HG02981 (cell line): ENCODE measurements at regions not wholly inside any gene's neighbourhood (a gene's known extent, or its start where the extent isn't known, plus 50 kb on each side); places are given as distances from the start of the nearest gene placed in this dataset.

Experiments
- ATAC-seq: cut with Tn5 transposase; IDR thresholded peaks from one replicate; pipeline ENCODE4 v1.9.1; 2021; ENCODE audit warnings: mild to moderate bottlenecking, moderate library complexity; ENCODE audit not compliant: unreplicated experiment

DNA sequence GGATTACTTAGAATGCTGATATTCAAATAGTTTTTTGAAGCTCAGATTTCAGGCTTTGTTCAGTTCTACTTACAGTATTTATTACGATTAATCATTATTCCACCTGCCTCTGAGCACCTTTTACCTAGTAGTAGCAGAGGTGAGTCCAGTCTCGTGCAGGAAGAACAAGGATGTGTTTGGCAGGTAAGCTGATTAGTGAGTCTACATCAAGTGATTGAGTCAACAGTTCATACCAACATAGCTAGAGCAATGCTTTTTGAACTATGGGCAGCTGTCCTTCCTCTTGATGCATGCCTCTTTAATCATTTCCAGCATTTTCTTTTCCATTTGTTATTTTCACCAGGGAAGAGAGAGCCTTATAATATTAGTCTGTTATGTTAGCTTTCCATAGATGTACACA lies 838.9 kb downstream of the USP25 start:
- ATAC-seq: no peak

- ATAC-seq: no peak
These were observed 839.9 kb downstream of the USP25 start for GRCh38 chr21:16569679-16570078.

DNA sequence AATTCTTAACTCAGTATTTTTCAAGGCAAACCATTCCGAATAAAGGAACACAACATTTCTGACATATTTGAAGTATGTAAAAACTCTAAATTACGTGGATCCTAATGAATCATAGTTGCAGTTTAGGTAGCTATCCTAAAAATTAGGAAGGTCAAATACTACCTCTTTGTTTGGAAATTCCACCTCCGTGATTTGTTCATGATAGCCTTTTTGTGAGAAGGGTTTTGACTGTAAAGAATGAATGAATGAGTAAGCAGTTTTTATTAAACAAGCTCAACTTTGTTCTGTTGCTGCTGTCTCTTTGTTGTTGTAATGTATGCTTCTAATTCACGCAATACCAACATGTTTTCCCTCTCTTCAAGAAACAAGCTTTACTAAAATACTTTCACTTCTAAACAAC lies 840.4 kb downstream of the USP25 start:
- ATAC-seq: no peak

GRCh38 chr21:16570856-16571255 lies 841.1 kb downstream of the USP25 start:
- ATAC-seq: no peak

- no peak for ATAC-seq
These were observed 841.8 kb downstream of the USP25 start for GRCh38 chr21:16571594-16571993.

DNA sequence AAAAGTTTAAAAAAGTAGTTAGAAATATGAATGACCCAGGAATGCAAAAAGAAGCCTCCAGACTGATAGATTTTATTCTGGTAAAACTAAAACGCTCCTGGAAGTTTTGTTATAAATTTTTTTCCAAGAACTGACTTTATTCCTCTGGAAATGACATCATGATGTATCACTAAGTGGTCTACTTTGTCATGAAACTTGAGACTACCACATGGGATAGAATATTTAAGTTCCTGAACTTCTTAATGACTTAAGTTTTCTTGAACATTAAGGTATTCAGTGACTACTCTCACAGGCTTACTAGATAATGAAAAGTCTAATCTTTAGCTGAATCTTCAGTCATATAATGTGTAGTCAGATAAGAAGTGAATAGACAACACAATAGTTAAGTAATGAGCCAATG lies 842.2 kb downstream of the USP25 start:
- ATAC-seq: no peak

- ATAC-seq: no peak
These were observed 843.8 kb downstream of the USP25 start for GRCh38 chr21:16573578-16573977.

- no peak for ATAC-seq
These were observed 848.2 kb downstream of the USP25 start for GRCh38 chr21:16577975-16578374.

GRCh38 chr21:16578912-16579311 lies 849.1 kb downstream of the USP25 start:
- no peak for ATAC-seq

GRCh38 chr21:16579538-16579937 lies 849.8 kb downstream of the USP25 start:
- ATAC-seq: no peak

DNA sequence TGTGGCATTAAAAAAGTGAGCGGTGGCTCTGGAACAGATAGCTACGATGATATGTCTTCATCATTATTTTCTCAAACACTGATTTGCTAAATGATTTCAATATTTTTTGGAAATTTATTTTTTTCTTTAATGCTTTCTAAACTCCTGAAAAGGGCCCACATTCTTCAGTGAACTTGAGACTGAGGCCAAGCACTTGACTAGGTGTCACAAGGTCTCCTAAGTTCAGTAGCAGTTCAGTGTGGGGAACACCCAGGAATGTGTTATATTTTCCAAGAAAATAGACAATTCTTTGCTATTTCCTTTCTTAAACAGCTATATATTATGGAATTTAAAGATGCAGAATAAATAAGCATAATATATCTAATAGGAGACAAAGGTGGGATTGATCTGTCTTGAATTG lies 850.9 kb downstream of the USP25 start:
- no peak for ATAC-seq

- ATAC-seq: no peak
These were observed 853.8 kb downstream of the USP25 start for GRCh38 chr21:16583556-16583955.

GRCh38 chr21:16584756-16585155 lies 855.0 kb downstream of the USP25 start:
- ATAC-seq: no peak

GRCh38 chr21:16585896-16586295 lies 856.1 kb downstream of the USP25 start:
- ATAC-seq: no peak

DNA sequence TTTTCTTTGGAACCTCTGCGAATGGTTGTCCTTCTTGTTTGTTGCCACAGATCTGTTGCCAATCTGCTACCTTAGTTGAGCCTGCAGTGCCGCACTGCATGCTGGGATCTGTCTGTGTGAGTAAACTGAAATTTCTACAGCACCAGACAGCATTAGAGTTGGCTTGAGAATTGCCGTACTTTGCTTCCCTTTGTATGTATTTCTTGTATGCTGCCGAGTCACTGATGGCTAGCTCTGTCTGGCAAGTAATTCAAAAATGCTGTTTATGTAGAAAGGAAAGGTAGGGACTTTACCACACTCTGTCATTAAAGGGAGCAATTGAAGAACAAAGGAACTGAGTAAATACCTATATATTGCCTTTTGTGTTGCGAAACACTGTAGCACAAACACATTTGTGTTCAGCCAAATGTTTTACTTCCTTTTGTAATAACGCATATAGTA lies 857.4 kb downstream of the USP25 start:
- no peak for ATAC-seq

DNA sequence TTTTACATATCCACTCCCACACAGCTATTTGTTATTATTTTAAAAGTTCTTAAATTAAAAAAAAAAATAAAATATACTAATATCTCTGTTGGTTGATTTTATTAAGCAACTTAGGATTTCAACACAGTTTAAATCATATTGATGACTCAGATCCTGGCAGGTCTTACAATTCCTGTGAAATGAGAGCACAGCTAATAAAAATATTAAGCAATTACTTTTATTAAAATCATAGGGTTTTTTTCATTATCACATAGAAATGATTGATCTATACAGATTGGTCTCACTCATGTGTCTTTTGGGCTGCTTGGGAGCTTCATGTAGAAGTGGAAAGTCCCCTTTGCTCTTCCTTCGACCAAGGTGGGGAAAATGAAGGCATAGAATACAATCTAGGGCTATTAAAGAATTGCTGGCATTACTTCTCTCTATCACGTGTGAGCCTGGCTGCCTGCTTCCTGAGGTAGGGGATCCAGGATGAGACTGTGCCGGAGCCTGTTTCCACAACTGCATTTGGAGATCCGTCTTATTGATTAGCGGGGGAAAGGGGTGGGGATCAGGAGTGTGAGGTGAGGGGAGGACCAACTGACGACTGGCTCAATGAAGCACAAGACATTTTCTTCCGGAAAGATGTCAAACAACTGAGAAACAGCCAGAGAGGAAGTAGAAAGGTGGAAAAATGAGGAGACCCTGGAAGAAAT lies 858.0 kb downstream of the USP25 start:
- ATAC-seq: no peak

DNA sequence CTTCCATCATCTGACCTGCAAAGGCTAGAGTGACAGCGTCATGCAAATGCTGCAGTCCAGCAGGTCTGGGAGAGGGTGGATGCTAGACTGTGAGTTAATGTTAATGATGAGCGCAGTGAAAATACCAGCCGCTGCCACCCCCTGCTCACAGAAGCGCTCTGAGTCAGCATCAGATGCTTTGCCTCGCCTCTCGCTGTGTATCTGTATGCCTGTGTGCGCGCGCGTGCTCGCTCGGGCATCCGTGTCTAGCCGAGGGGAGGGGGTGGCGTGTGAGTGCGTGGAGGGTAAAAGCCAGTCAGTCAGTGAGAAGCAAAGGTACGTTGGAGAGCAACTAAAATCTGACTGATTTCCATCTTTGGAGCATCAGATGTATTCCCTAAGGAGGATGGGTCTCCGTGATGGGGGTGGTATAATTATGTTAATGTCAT lies 858.7 kb downstream of the USP25 start:
- ATAC-seq: no peak

DNA sequence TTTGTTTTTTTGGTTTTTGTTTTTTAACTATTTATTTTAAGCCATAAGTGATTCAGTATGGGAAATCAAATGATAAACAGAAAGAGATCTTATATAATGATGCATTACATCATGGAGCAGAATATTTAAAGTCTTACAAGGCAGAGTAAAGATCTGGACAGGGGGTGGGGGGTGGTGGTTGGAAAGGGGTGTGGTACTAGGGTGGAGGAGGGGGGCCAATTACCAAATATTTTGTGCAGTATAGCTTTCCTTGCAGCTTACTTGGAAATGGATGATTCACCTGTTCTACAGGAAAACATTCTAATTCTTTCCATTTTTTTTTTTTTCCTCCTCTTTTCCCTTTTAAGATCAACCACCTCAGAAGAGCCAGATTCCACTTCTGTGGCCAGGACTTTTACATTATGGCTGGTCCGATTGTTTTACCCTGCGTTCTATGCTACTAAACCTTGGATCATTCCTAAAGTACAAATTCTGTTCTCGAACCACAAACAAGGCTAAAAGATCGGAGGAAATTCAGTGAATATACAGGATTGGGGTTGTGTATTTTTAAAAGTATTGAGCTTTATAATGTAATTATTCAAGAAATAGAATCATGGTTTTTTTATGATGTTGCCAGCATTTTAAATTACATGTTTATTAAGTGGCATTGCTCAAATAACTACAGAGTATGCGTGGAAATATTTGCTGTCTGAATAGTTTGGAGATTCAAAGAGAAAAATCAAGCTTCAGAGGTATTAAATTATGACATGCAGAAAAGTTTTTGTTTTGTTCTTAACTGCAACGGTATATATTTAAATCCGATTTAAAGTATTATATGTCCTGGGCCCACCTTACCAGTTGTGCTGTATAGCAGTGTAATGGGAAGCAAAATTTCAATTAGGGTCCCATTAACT lies 859.5 kb downstream of the USP25 start:
- no peak for ATAC-seq

- no peak for ATAC-seq
These were observed 860.4 kb downstream of the USP25 start for GRCh38 chr21:16590186-16590585.

- no peak for ATAC-seq
These were observed 861.0 kb downstream of the USP25 start for GRCh38 chr21:16590641-16591292.

- no peak for ATAC-seq
These were observed 862.6 kb downstream of the USP25 start for GRCh38 chr21:16592381-16592780.

GRCh38 chr21:16594191-16594590 lies 864.4 kb downstream of the USP25 start:
- ATAC-seq: no peak
